B cell (primary cell): ENCODE measurements at regions not wholly inside any gene's neighbourhood (a gene's known extent, or its start where the extent isn't known, plus 50 kb on each side); places are given as distances from the start of the nearest gene placed in this dataset.

Source experiments
- ATAC-seq: fragments of 200-7000 bp; cut with Tn5 transposase; one replicate; pipeline ENCODE4 v1.10.0; 2021; ENCODE audit warnings: low read depth, mild to moderate bottlenecking, moderate number of reproducible peaks, moderate library complexity
- CTCF ChIA-PET: fragments of 350-600 bp; sonication (Branson Sonifier 250); formaldehyde crosslinking; loops from one replicate; lab custom pipeline; 2021; ENCODE audit warnings: antibody characterized with exemption, inconsistent platforms; lab: Charles Lee
- POLR2A ChIA-PET: fragments of 350-600 bp; sonication (Branson Sonifier 250); formaldehyde crosslinking; loops from one replicate; lab custom pipeline; 2021; ENCODE audit warnings: antibody characterized with exemption; lab: Charles Lee
- DNase-seq: peaks from one replicate; pipeline ENCODE4 v3.0.0; 2013
- H2AFZ ChIP-seq: 2 replicates; pipeline ENCODE4 v1.6.1; 2012; ENCODE audit warnings: mild to moderate bottlenecking, low read depth, low read length; ENCODE audit not compliant: insufficient read depth, poor library complexity, severe bottlenecking
- H3K27ac ChIP-seq, 2 donors: 1 replicate in 1 of 2; 2 replicates in 1 of 2; pipeline ENCODE4 v1.5.1; 2012 to 2013; ENCODE audit warnings: low read length in 2 of 2, mild to moderate bottlenecking in 2 of 2, moderate library complexity in 1 of 2
- H3K27me3 ChIP-seq, 4 experiments: fragments of 200-600 bp in 1 of 4; sonication (generic) in 1 of 4; replicated peaks in 1 of 4; 1 replicate in 2 of 4; 2 replicates in 2 of 4; pipeline versions ENCODE4 v1.6.1 to v1.7.0; 2013 to 2016; ENCODE audit warnings: low read length in 3 of 4, mild to moderate bottlenecking in 2 of 4, mixed read lengths in 1 of 4, moderate library complexity in 1 of 4; ENCODE audit not compliant: insufficient read depth in 4 of 4, control insufficient read depth in 3 of 4; ENCODE audit errors: control extremely low read depth in 1 of 4
- H3K36me3 ChIP-seq, 2 experiments: replicated peaks in 1 of 2; 1 replicate in 1 of 2; 2 replicates in 1 of 2; pipeline versions ENCODE4 v1.6.1 to v1.7.1; 2013; ENCODE audit warnings: low read length in 1 of 2; ENCODE audit not compliant: insufficient read depth in 2 of 2, control insufficient read depth in 1 of 2; ENCODE audit errors: control extremely low read depth in 1 of 2, extremely low read depth in 1 of 2
- H3K4me1 ChIP-seq, 2 donors: fragments of 200-600 bp in 1 of 2; sonication (generic) in 1 of 2; 1 replicate in 1 of 2; 2 replicates in 1 of 2; pipeline versions ENCODE4 v1.5.1 to v1.6.1; 2013 to 2017; ENCODE audit warnings: low read length in 2 of 2; ENCODE audit not compliant: control insufficient read depth in 2 of 2, insufficient read depth in 2 of 2
- H3K4me2 ChIP-seq: replicated peaks from 2 replicates; pipeline ENCODE3; 2012; ENCODE audit warnings: mild to moderate bottlenecking, low read depth, low read length; ENCODE audit not compliant: poor library complexity, severe bottlenecking
- H3K4me3 ChIP-seq, 5 experiments: fragments of 200-600 bp in 1 of 5; sonication (generic) in 1 of 5; 1 replicate in 3 of 5; 2 replicates in 2 of 5; pipeline versions ENCODE4 v1.5.1 to v1.7.0; 2011 to 2016; ENCODE audit warnings: low read length in 4 of 5, mild to moderate bottlenecking in 4 of 5, low read depth in 2 of 5, control low read depth in 1 of 5, moderate library complexity in 1 of 5; ENCODE audit not compliant: insufficient read depth in 1 of 5; ENCODE audit errors: control extremely low read depth in 1 of 5, extremely low read depth in 1 of 5
- H3K79me2 ChIP-seq: fragments of 200-600 bp; sonication (generic); one replicate; pipeline ENCODE4 v1.6.0; 2016; ENCODE audit warnings: low read length; ENCODE audit not compliant: control insufficient read depth, insufficient read depth
- H3K9ac ChIP-seq: fragments of 200-600 bp; sonication (generic); 2 replicates; pipeline ENCODE4 v1.6.1; 2017; ENCODE audit warnings: mild to moderate bottlenecking, low read length, moderate library complexity
- H3K9me3 ChIP-seq, 3 donors: one replicate each; pipeline versions ENCODE4 v1.6.1 to v1.7.1; 2013; ENCODE audit warnings: low read length in 2 of 3; ENCODE audit not compliant: control insufficient read depth in 2 of 3, insufficient read depth in 1 of 3; ENCODE audit errors: control extremely low read depth in 1 of 3
- H4K20me1 ChIP-seq: 2 replicates; pipeline ENCODE4 v1.6.0; 2012; ENCODE audit warnings: mild to moderate bottlenecking, low read length; ENCODE audit not compliant: insufficient read depth, control insufficient read depth, poor library complexity, severe bottlenecking
- H3K27ac Mint-ChIP-seq: one replicate; pipeline ENCODE4 v1.8.0; 2021; ENCODE audit warnings: mixed read lengths
- H3K27me3 Mint-ChIP-seq: one replicate; pipeline ENCODE4 v1.8.0; 2021; ENCODE audit warnings: mixed read lengths
- H3K4me1 Mint-ChIP-seq: one replicate; pipeline ENCODE4 v1.8.0; 2021; ENCODE audit warnings: mixed read lengths
- H3K4me3 Mint-ChIP-seq: one replicate; pipeline ENCODE4 v1.8.0; 2021; ENCODE audit warnings: mixed read lengths
- H3K9me3 Mint-ChIP-seq: one replicate; pipeline ENCODE4 v1.8.0; 2022; ENCODE audit warnings: mixed read lengths; ENCODE audit not compliant: insufficient read depth
- EZH2 ChIP-seq: IDR thresholded peaks from 2 replicates; pipeline ENCODE4 v1.6.1; 2012; ENCODE audit warnings: borderline replicate concordance, low read depth, mild to moderate bottlenecking, moderate library complexity, low read length; ENCODE audit not compliant: insufficient read depth, poor library complexity, severe bottlenecking
- WGBS: methylation state at CpG from one replicate; pipeline ENCODE4 v1.1.5; 2013; ENCODE audit warnings: missing lambda C conversion rate; ENCODE audit not compliant: insufficient coverage; 5-methylcytosine and 5-hydroxymethylcytosine counted together
- intact Hi-C: fragments of 100-400 bp; cut with micrococcal nuclease; formaldehyde crosslinking; loops from one replicate; pipeline ENCODE4 v1.10.0; 2022
- TF ChIP-seq, protein P1 (sequence below): fragments of 200-600 bp; IDR thresholded peaks from one replicate; pipeline ENCODE4 v1.8.0; 2022; ENCODE audit warnings: antibody characterized with exemption, mild to moderate bottlenecking

DNA sequence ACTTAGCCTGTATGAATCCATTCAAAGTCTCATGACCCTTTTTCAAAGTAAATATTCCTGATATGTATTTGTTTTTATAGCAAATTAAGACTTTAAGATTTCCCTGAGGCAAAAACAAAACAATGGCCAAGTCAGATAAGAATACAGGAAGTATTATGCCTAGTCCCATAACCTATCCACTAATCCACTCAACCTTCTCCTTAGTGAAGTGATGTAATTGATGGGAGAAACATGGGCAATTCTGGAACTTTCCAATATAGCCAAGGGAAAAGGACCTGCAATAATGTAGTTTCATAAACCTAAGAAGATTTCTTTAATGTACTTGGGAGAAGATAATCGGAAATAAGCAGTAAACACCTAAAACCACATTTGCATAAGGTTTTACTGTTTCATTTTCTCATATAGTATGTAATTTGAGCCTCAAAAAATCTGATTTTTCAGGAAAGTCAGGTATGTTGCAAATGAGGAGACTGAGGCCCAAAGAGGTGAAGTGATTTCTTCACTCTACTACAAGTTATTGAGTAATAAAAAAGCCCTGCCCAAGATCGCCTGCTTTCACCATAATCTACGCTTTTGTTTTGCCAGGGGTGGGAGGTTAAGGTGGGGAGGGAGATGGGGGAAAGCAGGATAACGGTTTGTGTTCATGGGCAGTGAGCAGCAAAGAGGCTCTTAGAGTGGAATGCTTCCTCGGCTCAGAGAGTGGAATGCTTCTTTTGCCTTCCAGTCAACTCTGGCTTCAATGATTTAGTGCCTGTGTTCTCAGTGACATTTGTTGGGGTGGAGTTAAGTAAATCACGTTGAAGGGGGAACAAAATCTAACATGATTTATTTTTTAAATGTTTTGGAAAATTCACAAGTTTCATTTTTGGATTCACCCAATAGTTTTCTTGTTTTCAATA, 95.0 kb upstream of the FNDC3B start:
- Histone ChIP-seq H3K4me1 (no peaks in the 10 kb centered on the region), H3K4me3 (no peak overlapping the region), H3K36me3 (no peaks in the 10 kb centered on the region), H3K4me2 (no peak overlapping the region), H4K20me1 (no peaks in the 10 kb centered on the region), H2AFZ (no peak overlapping the region), H3K9me3 (no peaks in the 10 kb centered on the region), H3K27ac (no peak overlapping the region), H3K27me3 (no peaks in the 10 kb centered on the region), H3K9ac (no peak overlapping the region), H3K79me2 (no peaks in the 10 kb centered on the region)
- no peak for DNase-seq
- H3K27ac Mint-ChIP-seq, result no peak overlapping the region
- ChIA-PET POLR2A (no interaction called here), CTCF (no interaction called here)
- no peak overlapping the region for H3K4me3 Mint-ChIP-seq
- TF ChIP-seq EZH2, result no peak
- TF ChIP-seq, protein P1, sequence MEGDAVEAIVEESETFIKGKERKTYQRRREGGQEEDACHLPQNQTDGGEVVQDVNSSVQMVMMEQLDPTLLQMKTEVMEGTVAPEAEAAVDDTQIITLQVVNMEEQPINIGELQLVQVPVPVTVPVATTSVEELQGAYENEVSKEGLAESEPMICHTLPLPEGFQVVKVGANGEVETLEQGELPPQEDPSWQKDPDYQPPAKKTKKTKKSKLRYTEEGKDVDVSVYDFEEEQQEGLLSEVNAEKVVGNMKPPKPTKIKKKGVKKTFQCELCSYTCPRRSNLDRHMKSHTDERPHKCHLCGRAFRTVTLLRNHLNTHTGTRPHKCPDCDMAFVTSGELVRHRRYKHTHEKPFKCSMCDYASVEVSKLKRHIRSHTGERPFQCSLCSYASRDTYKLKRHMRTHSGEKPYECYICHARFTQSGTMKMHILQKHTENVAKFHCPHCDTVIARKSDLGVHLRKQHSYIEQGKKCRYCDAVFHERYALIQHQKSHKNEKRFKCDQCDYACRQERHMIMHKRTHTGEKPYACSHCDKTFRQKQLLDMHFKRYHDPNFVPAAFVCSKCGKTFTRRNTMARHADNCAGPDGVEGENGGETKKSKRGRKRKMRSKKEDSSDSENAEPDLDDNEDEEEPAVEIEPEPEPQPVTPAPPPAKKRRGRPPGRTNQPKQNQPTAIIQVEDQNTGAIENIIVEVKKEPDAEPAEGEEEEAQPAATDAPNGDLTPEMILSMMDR, result no peak
- no peaks in the 10 kb centered on the region for H3K27me3 Mint-ChIP-seq
- H3K4me1 Mint-ChIP-seq, result no peaks in the 10 kb centered on the region
- WGBS, result 17% methylated on average over 2 of the region's 6 CpGs
- ATAC-seq, result no peak
- intact Hi-C loops, result no loop called here
- peaks cover 2% of the 10 kb centered on the region for H3K9me3 Mint-ChIP-seq

DNA sequence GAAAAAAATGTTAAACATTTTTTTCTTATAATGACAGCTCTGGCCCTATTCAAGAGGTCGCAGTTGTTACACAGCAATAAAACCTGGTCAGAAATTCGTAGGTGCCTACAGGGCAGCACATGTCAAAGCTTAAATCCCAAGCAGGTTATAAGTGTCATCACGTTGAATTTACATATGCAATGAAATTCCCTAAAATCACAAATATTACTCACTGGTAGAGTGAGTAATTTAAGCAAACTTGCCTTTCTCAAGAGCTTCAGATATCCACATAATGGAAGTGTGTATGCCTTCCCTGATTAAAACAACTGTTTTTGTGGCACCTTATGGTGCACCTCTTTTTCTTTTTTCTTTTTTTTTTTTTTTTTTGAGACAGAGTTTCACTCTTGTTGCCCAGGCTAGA, 90.7 kb upstream of the FNDC3B start:
- intact Hi-C loops, result no loop called here
- Histone ChIP-seq H3K9me3 (no peaks in the 10 kb centered on the region), H4K20me1 (no peaks in the 10 kb centered on the region), H3K27me3 (no peaks in the 10 kb centered on the region), H3K4me3 (no peak overlapping the region), H3K9ac (no peak overlapping the region), H3K4me1 (no peaks in the 10 kb centered on the region), H3K79me2 (no peaks in the 10 kb centered on the region), H3K4me2 (no peak overlapping the region), H3K36me3 (no peaks in the 10 kb centered on the region), H3K27ac (no peak overlapping the region), H2AFZ (no peak overlapping the region)
- WGBS, result 100% methylated on average over 1 of the region's 3 CpGs
- CTCF ChIA-PET, result no interaction called here
- no peak for DNase-seq
- POLR2A ChIA-PET, result no interaction called here
- Mint-ChIP-seq H3K4me3 (no peak overlapping the region), H3K27ac (no peak overlapping the region), H3K4me1 (no peaks in the 10 kb centered on the region), H3K27me3 (peaks cover 3% of the 10 kb centered on the region), H3K9me3 (peaks cover 2% of the 10 kb centered on the region)
- ATAC-seq, result no peak
- TF ChIP-seq, protein P1, result no peak
- TF ChIP-seq EZH2, result no peak
